Activated CD4-positive, alpha-beta T cell treated with anti-CD3 and anti-CD28 coated beads, Interleukin-2, amount 50 U/mL, for 4 hours (primary cell): ENCODE measurements at regions not wholly inside any gene's neighbourhood (a gene's known extent, or its start where the extent isn't known, plus 50 kb on each side); places are given as distances from the start of the nearest gene placed in this dataset.

Source experiments
- DNase-seq, 2 experiments: peaks; one replicate each; pipeline ENCODE4 v3.0.0-alpha.2; 2020

DNA sequence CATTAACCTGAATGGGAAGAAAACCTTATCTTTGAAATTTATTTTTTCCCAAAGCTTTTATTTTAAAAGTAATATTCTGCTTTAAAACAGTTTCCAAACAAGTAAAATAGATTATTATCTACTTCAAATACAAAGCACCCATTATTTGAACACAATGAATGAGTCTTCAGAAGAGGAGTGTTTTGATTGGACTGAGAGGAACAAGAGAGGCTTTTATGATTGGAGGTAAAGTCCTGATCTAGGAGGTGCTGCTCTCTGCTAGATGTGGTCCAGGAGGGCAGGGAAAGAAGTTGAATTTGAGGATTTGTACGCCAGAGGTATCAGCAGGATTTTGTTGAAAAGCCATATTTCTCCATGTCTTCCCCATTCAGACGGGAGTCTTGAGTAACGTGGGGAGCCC lies 900.7 kb downstream of the SOCS6 start:
- DNase-seq: no peak

- DNase-seq: no peak
Observed at GRCh38 chr18:71168557-71169145, 879.8 kb downstream of the SOCS6 start.

- no peak for DNase-seq
Observed at GRCh38 chr18:71136487-71136886, 847.6 kb downstream of the SOCS6 start.

GRCh38 chr18:71134122-71134521 lies 845.3 kb downstream of the SOCS6 start:
- DNase-seq: no peak

GRCh38 chr18:71131918-71132317 lies 843.1 kb downstream of the SOCS6 start:
- DNase-seq: no peak

DNA sequence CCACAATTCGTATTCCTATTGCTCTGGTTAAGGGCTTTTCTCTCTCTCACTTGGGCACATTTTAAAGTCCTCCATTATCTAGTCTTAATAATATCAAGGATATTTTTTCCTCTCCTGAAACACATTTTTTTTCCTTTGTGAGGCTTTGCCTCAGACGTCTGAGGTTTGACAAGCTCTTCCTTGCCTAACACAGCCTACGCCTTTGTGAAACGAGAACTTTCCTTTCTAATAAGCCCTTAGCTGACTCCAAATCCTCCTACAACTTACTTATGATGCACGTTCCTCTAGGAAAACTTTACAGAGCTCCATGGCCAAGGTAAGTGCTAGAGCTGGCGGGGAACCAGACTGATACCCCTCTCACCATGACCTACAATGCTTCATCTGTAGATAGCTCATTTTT lies 841.5 kb downstream of the SOCS6 start:
- DNase-seq: no peak

DNA sequence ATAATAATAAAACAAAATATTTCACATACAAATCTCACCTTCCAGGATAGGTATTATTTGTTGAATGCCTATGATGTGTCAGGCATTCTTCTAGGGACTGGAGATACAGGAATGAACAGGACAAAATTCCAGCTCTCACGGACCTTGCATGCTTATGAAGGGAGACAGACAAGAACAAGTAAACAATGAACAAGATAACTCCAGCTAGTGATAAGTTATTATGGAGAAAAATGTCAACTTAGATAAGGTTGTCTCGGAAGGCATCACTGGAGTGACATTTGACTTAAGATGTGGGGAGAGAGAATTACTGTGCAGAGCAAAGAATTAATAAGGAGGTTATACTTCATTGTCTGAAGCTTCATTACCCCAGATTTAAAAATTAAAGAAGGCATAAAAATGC lies 836.7 kb downstream of the SOCS6 start:
- no peak for DNase-seq

DNA sequence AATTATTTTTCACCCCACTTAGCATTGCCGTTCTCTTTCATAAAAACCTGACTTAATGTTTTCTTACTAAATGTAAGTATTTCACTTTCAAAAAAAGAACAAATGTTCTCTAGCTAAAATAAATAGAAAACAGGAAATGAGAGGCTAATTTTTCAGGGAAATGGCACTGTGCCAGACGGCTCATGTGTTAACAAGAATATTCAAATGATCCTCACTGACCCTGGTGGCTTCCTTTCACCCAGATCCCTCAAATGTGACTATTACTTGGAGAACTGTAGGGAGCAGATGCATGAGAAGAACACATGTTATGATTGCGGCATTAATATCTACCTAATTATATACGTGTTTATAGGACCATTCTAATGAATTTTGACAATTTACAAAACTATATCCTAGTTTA lies 827.7 kb downstream of the SOCS6 start:
- no peak for DNase-seq

GRCh38 chr18:71115261-71115660 lies 826.4 kb downstream of the SOCS6 start:
- no peak for DNase-seq

- DNase-seq: no peak
Observed at GRCh38 chr18:71114550-71115210, 825.8 kb downstream of the SOCS6 start.

DNA sequence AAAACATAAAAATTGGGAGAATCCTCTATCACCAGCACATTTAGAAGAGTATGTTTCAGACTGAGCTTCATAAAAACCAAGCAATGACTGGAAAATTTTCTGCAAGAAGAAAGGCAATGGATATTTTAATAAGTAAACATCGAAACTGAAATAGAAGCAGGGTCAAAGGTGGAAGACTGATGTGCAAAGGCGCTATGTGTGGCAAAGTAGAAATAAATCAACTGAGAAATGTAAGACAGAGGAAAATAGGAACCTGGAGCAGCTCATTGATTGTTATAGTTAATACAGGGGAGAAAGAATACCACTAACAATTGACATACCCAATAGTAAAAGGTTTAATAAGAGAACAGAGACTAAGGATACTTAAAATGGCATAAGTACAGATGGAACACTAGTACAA lies 818.4 kb downstream of the SOCS6 start:
- DNase-seq: no peak

- DNase-seq: no peak
Observed at GRCh38 chr18:71106701-71107100, 817.9 kb downstream of the SOCS6 start.

GRCh38 chr18:71105994-71106546 lies 817.2 kb downstream of the SOCS6 start:
- DNase-seq: no peak

DNA sequence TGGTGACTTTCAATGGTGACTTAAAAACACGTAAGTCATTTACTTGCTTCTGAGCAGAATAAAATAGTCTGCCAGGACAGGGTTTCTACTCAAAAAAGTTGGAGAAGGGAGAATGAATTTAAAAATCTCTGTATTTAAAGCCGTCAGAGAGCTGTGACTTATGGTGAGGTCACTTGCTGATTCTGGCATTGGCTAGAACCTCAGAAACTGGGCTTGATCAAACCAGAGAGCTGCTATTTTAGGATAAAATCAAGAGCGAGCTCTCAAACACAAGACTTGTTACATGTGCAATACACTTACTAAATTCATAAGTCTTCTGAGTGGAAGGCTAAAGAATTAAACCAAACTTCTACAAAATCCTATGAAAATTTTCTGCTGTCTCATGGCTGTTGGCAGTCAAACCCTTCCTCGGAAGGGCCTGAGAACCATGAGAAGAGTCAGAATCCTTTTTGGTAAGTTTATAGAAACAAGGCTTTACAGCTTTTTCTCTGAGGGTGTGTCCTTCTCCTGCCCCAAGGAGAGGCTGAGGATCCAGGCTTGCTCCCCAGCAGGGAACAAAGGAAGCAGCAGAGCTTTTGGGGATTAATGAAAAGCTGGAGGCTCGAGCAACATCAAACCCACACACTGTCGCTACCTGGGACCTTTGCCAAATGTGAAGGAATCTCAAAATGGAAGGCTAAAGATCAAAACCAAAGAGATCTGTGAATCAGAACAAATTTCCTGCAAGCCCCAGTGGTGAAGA lies 816.4 kb downstream of the SOCS6 start:
- DNase-seq: no peak

- DNase-seq: no peak
Observed at GRCh38 chr18:71079606-71080005, 790.8 kb downstream of the SOCS6 start.

DNA sequence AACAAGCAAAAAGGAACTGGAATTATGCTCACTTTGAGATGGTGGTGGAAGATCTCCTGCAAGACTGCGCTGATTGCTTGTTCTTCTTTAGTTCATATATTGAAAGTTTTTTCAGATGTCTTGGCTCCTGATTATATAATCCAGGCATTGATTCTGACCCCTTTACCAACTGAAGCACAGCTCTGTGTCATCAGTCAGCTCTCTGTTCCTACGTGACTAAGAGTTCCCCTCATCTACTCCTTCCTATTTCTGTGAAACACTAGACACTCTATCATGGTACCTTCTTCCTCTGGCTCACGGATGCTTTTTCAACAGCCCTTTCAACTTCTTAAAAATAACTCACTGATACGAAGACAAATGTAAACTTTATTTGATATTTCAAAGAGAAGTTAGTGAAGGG lies 788.6 kb downstream of the SOCS6 start:
- no peak for DNase-seq

GRCh38 chr18:71075147-71075546 lies 786.3 kb downstream of the SOCS6 start:
- no peak for DNase-seq

- DNase-seq: no peak
Observed at GRCh38 chr18:71068338-71068737, 779.5 kb downstream of the SOCS6 start.

DNA sequence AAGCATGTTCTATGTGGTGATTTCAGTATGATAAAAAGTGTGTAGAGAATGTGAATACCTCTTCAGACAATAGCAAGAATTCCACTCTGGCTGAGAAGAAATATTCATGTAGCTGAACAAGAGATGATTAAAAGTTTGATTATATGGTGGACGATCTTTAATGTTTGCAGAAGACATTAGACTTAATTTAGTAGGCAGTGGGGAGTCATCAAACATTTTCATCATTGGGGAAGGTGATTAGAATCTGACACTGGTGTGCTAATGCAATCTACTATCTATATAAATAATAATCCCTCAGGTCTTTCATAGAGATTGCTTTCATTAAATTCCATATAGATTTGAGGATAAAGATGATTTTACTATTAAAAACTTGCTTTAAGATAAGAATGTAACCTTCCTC lies 761.0 kb downstream of the SOCS6 start:
- no peak for DNase-seq

DNA sequence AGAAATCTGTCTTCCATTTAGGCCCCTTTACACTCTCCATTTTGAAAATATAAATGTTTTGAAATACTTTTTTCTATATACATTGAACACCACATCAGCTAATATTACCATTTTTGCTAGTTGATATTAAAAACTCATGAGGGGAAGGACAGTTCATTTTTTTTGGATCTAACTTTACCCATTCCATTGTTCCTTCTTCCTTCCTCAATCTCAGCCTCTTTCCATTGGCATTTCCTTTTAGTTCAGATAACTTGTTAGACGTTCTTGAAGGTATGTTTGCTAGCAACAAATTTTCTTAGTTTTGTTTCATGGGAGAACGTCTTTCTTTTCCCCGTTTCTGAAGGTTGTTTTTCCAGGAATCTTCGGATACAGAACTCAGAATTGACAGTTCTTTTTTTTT lies 759.0 kb downstream of the SOCS6 start:
- no peak for DNase-seq

DNA sequence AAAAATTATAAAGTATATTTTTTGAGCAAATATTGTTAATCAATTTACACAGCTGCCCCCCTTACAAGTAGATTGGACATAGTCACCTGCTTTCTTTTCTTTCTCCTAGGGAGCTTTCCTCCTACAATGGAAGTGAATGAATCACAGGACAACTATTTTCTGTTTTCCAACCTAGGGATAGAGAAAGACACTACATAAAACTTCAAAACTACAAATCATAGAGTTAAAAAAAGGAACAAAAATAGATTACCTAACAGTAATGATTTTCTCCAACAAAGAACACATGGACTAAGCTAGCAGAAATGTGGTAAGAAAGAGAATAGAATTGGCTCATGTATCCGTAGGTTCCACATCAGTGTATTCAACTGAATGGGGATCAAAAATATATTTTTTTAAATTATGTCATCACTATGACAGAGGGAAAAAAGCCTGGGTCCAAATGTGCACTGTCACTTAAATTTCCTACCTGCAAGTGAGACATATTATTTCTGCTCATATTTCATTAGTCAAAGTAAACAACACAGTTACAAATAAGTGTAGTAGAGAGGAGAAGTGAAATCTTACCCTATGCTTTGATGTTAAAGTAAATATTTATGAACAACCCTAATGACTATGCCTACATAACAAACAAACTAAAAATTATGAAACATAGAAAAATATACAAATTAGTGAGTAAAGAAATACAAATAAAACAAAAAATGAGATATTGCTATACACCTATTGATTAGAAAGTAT lies 756.7 kb downstream of the SOCS6 start:
- DNase-seq: no peak

- DNase-seq: no peak
Observed at GRCh38 chr18:71040161-71040560, 751.3 kb downstream of the SOCS6 start.

DNA sequence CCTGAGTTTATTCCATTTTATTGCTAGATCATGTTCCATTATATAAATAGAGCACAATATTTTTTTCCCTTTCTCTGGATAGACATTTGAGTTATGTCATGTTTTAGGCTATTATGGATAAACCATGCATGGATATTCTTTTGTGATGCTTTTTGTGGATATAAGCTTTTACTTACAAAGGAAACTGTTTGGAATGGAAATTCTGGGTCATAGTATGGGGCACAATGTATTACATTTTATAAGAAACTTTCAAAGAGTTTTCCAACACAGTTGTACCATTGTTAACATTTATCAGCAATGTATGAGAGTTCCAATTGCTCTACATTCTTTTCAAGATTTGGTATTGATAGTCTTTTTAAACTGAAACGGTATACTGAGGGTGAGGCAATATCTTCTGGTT lies 749.4 kb downstream of the SOCS6 start:
- no peak for DNase-seq
